ENCODE measurements at regions not wholly inside any gene's neighbourhood (a gene's known extent, or its start where the extent isn't known, plus 50 kb on each side); places are given as distances from the start of the nearest gene placed in this dataset.

DNA sequence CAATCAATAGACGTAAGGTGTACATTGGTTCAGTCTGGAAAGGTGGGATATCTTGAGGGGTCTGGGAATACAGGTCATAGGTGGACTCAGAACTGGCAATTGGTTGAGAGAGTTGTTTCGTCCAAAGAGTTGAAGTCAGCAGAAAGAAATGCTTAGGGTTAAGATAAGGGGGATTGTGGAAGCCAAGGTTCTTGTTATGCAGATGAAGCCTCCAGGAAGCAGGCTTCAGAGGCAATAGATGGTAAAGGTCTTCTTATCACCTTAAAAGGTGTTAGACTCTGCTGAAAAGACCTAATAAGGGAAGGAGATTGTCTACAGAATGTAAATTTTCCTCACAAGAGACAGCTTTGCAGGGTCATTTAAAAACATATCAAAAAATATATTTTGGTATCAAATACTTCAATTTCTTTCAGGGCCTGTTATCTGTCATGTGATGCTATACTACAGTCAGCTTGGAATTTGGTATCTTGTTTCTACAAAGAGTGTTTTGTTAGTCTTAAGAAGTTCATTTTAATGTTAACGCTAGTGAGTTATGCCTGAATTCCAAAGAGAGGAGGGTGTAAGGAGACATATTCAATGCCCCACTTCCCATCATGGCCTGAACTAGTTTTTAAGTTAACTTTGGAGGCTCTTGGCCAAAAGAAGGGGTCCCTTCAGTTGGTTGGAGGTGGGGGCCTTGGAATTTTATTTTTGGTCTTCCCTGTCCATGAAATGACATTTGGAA is 378.2 kb upstream of the ROBO2 start:
- TF ChIP-seq POLR2AphosphoS5 (IDR thresholded peaks at IDR 0.05; ENCODE audit: low read depth, low read length) (no peak), POLR2A (IDR thresholded peaks at IDR 0.05; ENCODE audit: low read depth, low read length) (no peak), TAF1 (IDR thresholded peaks at IDR 0.05; ENCODE audit: low read depth, low read length) (no peak)
